ENCODE measurements at regions not wholly inside any gene's neighbourhood (a gene's known extent, or its start where the extent isn't known, plus 50 kb on each side); places are given as distances from the start of the nearest gene placed in this dataset.

DNA sequence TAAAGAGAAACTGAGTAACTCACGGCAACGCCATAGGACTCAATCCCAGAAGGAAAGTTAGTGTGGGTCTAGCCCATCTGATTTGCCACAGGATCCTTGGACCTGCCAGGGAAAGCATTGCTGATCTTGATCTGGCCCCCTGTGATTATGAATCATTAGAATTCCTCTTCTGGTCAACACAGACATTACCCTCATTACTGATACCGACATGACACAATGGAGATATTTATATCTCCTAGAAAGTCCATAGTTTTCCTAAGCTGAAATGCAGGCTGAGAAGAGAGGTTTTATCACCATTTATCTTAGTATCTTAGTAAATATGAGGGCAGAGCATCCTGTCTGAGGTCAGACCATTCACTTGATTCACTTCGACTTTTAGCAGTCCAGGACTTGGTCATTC is 75.5 kb upstream of the CCDC68 start:
- TF ChIP-seq, protein P1, sequence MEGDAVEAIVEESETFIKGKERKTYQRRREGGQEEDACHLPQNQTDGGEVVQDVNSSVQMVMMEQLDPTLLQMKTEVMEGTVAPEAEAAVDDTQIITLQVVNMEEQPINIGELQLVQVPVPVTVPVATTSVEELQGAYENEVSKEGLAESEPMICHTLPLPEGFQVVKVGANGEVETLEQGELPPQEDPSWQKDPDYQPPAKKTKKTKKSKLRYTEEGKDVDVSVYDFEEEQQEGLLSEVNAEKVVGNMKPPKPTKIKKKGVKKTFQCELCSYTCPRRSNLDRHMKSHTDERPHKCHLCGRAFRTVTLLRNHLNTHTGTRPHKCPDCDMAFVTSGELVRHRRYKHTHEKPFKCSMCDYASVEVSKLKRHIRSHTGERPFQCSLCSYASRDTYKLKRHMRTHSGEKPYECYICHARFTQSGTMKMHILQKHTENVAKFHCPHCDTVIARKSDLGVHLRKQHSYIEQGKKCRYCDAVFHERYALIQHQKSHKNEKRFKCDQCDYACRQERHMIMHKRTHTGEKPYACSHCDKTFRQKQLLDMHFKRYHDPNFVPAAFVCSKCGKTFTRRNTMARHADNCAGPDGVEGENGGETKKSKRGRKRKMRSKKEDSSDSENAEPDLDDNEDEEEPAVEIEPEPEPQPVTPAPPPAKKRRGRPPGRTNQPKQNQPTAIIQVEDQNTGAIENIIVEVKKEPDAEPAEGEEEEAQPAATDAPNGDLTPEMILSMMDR (IDR thresholded peaks at IDR 0.05) = no peak
- no peak for TF ChIP-seq POLR2A (IDR thresholded peaks at IDR 0.05)
